Right cardiac atrium (tissue), 5 donors: ENCODE measurements at regions not wholly inside any gene's neighbourhood (a gene's known extent, or its start where the extent isn't known, plus 50 kb on each side); places are given as distances from the start of the nearest gene placed in this dataset.

Experiments
- ATAC-seq, 2 donors: fragments of 200-7000 bp; cut with Tn5 transposase; one replicate each; pipeline versions ENCODE4 v1.8.0 to v1.9.1; 2020; ENCODE audit warnings: moderate library complexity in 2 of 2, mild to moderate bottlenecking in 1 of 2
- DNase-seq, 3 donors: peaks; one replicate each; pipeline ENCODE4 v3.0.0-alpha.2; 2020
- H3K27ac ChIP-seq: one replicate; pipeline ENCODE4 v1.5.1; 2013; ENCODE audit warnings: mild to moderate bottlenecking, low read length, control low read depth, moderate library complexity
- H3K27me3 ChIP-seq: one replicate; pipeline ENCODE4 v1.6.1; 2013; ENCODE audit not compliant: control insufficient read depth, insufficient read depth
- H3K4me1 ChIP-seq: one replicate; pipeline ENCODE4 v1.6.1; 2013; ENCODE audit warnings: low read length; ENCODE audit not compliant: control insufficient read depth, insufficient read depth
- H3K4me3 ChIP-seq: one replicate; pipeline ENCODE4 v1.5.1; 2013; ENCODE audit warnings: low read length, control low read depth
- H3K9me3 ChIP-seq: one replicate; pipeline ENCODE4 v1.6.1; 2013; ENCODE audit warnings: low read length; ENCODE audit not compliant: control insufficient read depth
- WGBS: extraction: QIAGEN DNeasy Blood & Tissue Kit; methylation state at CpG from one replicate; pipeline ENCODE4 v1.1.7; 2013; 5-methylcytosine and 5-hydroxymethylcytosine counted together
- intact Hi-C, 4 donors: fragments of 100-400 bp; cut with DNase I; formaldehyde crosslinking; loops; one replicate each; pipeline versions ENCODE4 v1.11.0 to v1.14.0; 2022 to 2023
- donor health status: healthy with polysubstance abuse.
- donor health status: DM: no; HTN: yes; CAD: no.
- donor health status: DM: no; HTN: no; CAD: no.
- donor health status: DM: no; HTN: yes; CAD: no; lungs with severe emphysema.
- donor health status: DM: yes; HTN: yes; CAD: no.

GRCh38 chr3:113070072-113070640 is 79.4 kb downstream of the GTPBP8 start:
- intact Hi-C loops, result no loop called here
- Histone ChIP-seq H3K27ac (no peak overlapping the region), H3K4me3 (no peak overlapping the region), H3K4me1 (no peaks in the 10 kb centered on the region), H3K27me3 (no peaks in the 10 kb centered on the region), H3K9me3 (no peaks in the 10 kb centered on the region)
- WGBS, result 14% methylated on average over 1 of the region's 1 CpG
- ATAC-seq (peak in 1 of 2 donors; percentile 35), DNase-seq (no peak)

GRCh38 chr3:113070681-113071113 is 79.9 kb downstream of the GTPBP8 start:
- whole genome bisulfite sequencing, result 51% methylated on average over 4 of the region's 4 CpGs

GRCh38 chr3:113075588-113075987 is 84.8 kb downstream of the GTPBP8 start:
- 68% methylated on average over 4 of the region's 4 CpGs for WGBS
- intact Hi-C loops, result no loop called here

More at GRCh38 chr3:113070681-113071113, 79.9 kb downstream of the GTPBP8 start:
- no peak overlapping the region for H3K27ac ChIP-seq
- no peaks in the 10 kb centered on the region for H3K4me1 ChIP-seq
- no peak for DNase-seq
- H3K4me3 ChIP-seq, result no peak overlapping the region
- intact Hi-C loops, result no loop called here
- no peak for ATAC-seq
- H3K27me3 ChIP-seq, result no peaks in the 10 kb centered on the region
- H3K9me3 ChIP-seq, result no peaks in the 10 kb centered on the region

GRCh38 chr3:113079218-113079961 is 88.6 kb downstream of the GTPBP8 start:
- Histone ChIP-seq H3K4me3 (peak overlapping the region; percentile 9), H3K9me3 (no peaks in the 10 kb centered on the region), H3K4me1 (no peaks in the 10 kb centered on the region), H3K27ac (no peak overlapping the region), H3K27me3 (no peaks in the 10 kb centered on the region)
- ATAC-seq (no peak), DNase-seq (no peak)
- WGBS, result 47% methylated on average over 10 of the region's 10 CpGs
- intact Hi-C loops, result no loop called here

More at GRCh38 chr3:113075588-113075987, 84.8 kb downstream of the GTPBP8 start:
- ATAC-seq (no peak), DNase-seq (no peak)
- Histone ChIP-seq H3K9me3 (no peaks in the 10 kb centered on the region), H3K4me1 (no peaks in the 10 kb centered on the region), H3K27me3 (no peaks in the 10 kb centered on the region), H3K4me3 (no peak overlapping the region), H3K27ac (no peak overlapping the region)

GRCh38 chr3:113084777-113085176 is 94.0 kb downstream of the GTPBP8 start:
- DNase-seq (peak in 2 of 3 donors; percentile 22 to 35), ATAC-seq (no peak)
- WGBS, result 21% methylated on average over 2 of the region's 2 CpGs
- intact Hi-C loops, result no loop called here
- Histone ChIP-seq H3K27ac (no peak overlapping the region), H3K27me3 (no peaks in the 10 kb centered on the region), H3K4me3 (no peak overlapping the region), H3K9me3 (no peaks in the 10 kb centered on the region), H3K4me1 (no peaks in the 10 kb centered on the region)

GRCh38 chr3:113086560-113087461 is 96.0 kb downstream of the GTPBP8 start:
- no peaks in the 10 kb centered on the region for H3K4me1 ChIP-seq
- H3K27ac ChIP-seq, result no peak overlapping the region
- DNase-seq (no peak), ATAC-seq (no peak)
- no peaks in the 10 kb centered on the region for H3K27me3 ChIP-seq
- intact Hi-C loops, result no loop called here
- WGBS, result 74% methylated on average over 6 of the region's 6 CpGs
- no peaks in the 10 kb centered on the region for H3K9me3 ChIP-seq
- H3K4me3 ChIP-seq, result no peak overlapping the region

- Histone ChIP-seq H3K27ac (no peak overlapping the region), H3K9me3 (no peaks in the 10 kb centered on the region), H3K4me1 (no peaks in the 10 kb centered on the region), H3K4me3 (no peak overlapping the region), H3K27me3 (no peaks in the 10 kb centered on the region)
- 59% methylated on average over 8 of the region's 8 CpGs for WGBS
- ATAC-seq, result peak; percentile 43 to 66
- intact Hi-C loops, result no loop called here
- peak in 2 of 3 donors; percentile 38 to 40 for DNase-seq
Observed at GRCh38 chr3:113088616-113089015, 97.8 kb downstream of the GTPBP8 start.

- Histone ChIP-seq H3K9me3 (no peaks in the 10 kb centered on the region), H3K4me1 (no peaks in the 10 kb centered on the region), H3K27ac (no peak overlapping the region), H3K27me3 (no peaks in the 10 kb centered on the region), H3K4me3 (no peak overlapping the region)
- no peak for ATAC-seq
- 78% methylated on average over 1 of the region's 1 CpG for WGBS
- DNase-seq, result no peak
- intact Hi-C loops, result no loop called here
Observed at GRCh38 chr3:113091417-113091816, 100.6 kb downstream of the GTPBP8 start.

- ATAC-seq, result no peak
- 85% methylated on average over 3 of the region's 3 CpGs for WGBS
- H3K4me1 ChIP-seq, result no peaks in the 10 kb centered on the region
Observed at GRCh38 chr3:113092746-113093145, 102.0 kb downstream of the GTPBP8 start.

GRCh38 chr3:113094337-113095221 is 103.8 kb downstream of the GTPBP8 start:
- Histone ChIP-seq H3K4me3 (no peak overlapping the region), H3K4me1 (no peaks in the 10 kb centered on the region), H3K27ac (no peak overlapping the region), H3K9me3 (no peaks in the 10 kb centered on the region), H3K27me3 (no peaks in the 10 kb centered on the region)
- intact Hi-C loops, result no loop called here
- ATAC-seq (no peak), DNase-seq (no peak)
- WGBS, result 87% methylated on average over 7 of the region's 7 CpGs

More at GRCh38 chr3:113092746-113093145, 102.0 kb downstream of the GTPBP8 start:
- intact Hi-C loops, result no loop called here
- Histone ChIP-seq H3K27me3 (no peaks in the 10 kb centered on the region), H3K9me3 (no peaks in the 10 kb centered on the region), H3K4me3 (no peak overlapping the region), H3K27ac (no peak overlapping the region)
- no peak for DNase-seq
